ENCODE measurements at regions not wholly inside any gene's neighbourhood (a gene's known extent, or its start where the extent isn't known, plus 50 kb on each side); places are given as distances from the start of the nearest gene placed in this dataset.
"Not testable (repeated sequence)": the region's sequence is repeated elsewhere in the genome, so short reads cannot be mapped to it uniquely, and the experiment has no call there.

- Histone ChIP-seq H3K4me1 (no peaks in the 10 kb centered on the region), H3K9me3 (no peaks in the 10 kb centered on the region), H3K36me3 (no peaks in the 10 kb centered on the region), H3K4me3 (no peak overlapping the region), H3K27ac (no peak overlapping the region), H3K27me3 (no peaks in the 10 kb centered on the region)
- TF ChIP-seq CTCF (IDR thresholded peaks at IDR 0.05) = no peak
- TF ChIP-seq POLR2A (IDR thresholded peaks at IDR 0.05) = no peak
- intact Hi-C loops (cut with DNase I) = no loop called here
- 82% methylated on average over 10 to 11 of the region's 13 CpGs for WGBS, 2 donors
- DNase-seq = no peak
Measured at GRCh38 chr19:32070101-32070500, 275.3 kb upstream of the ZNF507 start.

GRCh38 chr19:32082028-32082427 lies 263.4 kb upstream of the ZNF507 start:
- whole genome bisulfite sequencing, 2 donors = 74 to 80% methylated on average over 9 of the region's 9 CpGs
- no peak overlapping the region for H3K27ac ChIP-seq
- H3K4me3 ChIP-seq = no peak overlapping the region
- DNase-seq = no peak
- no peak for TF ChIP-seq POLR2A (IDR thresholded peaks at IDR 0.05)
- no peak for TF ChIP-seq CTCF (IDR thresholded peaks at IDR 0.05)
- no peaks in the 10 kb centered on the region for H3K36me3 ChIP-seq
- H3K4me1 ChIP-seq = no peaks in the 10 kb centered on the region
- intact Hi-C loops (cut with DNase I) = no loop called here
- no peaks in the 10 kb centered on the region for H3K9me3 ChIP-seq
- no peaks in the 10 kb centered on the region for H3K27me3 ChIP-seq

GRCh38 chr19:32084756-32085363 lies 260.6 kb upstream of the ZNF507 start:
- H3K36me3 ChIP-seq; H3K4me3 ChIP-seq; intact Hi-C loops (cut with DNase I); DNase-seq; H3K4me1 ChIP-seq; H3K27me3 ChIP-seq; H3K9me3 ChIP-seq; H3K27ac ChIP-seq: not testable (repeated sequence)
- WGBS, 2 donors = 66 to 68% methylated on average over 1 of the region's 1 CpG

- no peak for TF ChIP-seq CTCF (IDR thresholded peaks at IDR 0.05)
- no peak for TF ChIP-seq POLR2A (IDR thresholded peaks at IDR 0.05)
- WGBS, 2 donors = 14 to 16% methylated on average over 11 to 12 of the region's 12 CpGs
- Histone ChIP-seq H3K27me3 (no peaks in the 10 kb centered on the region), H3K4me3 (no peak overlapping the region), H3K27ac (no peak overlapping the region), H3K36me3 (no peaks in the 10 kb centered on the region), H3K9me3 (no peaks in the 10 kb centered on the region), H3K4me1 (no peaks in the 10 kb centered on the region)
- no peak for DNase-seq
- intact Hi-C loops (cut with DNase I) = no loop called here
Measured at GRCh38 chr19:32091241-32091640, 254.2 kb upstream of the ZNF507 start.

- H3K9me3 ChIP-seq = no peaks in the 10 kb centered on the region
- no peaks in the 10 kb centered on the region for H3K27me3 ChIP-seq
- TF ChIP-seq CTCF (IDR thresholded peaks at IDR 0.05) (no peak), POLR2A (IDR thresholded peaks at IDR 0.05) (no peak)
- 72 to 73% methylated on average over 4 of the region's 4 CpGs for WGBS, 2 donors
- H3K4me1 ChIP-seq = no peaks in the 10 kb centered on the region
- H3K4me3 ChIP-seq = no peak overlapping the region
- DNase-seq = no peak
- no peaks in the 10 kb centered on the region for H3K36me3 ChIP-seq
- intact Hi-C loops (cut with DNase I) = no loop called here
- no peak overlapping the region for H3K27ac ChIP-seq
Measured at GRCh38 chr19:32097011-32097410, 248.4 kb upstream of the ZNF507 start.

- H3K9me3 ChIP-seq = no peaks in the 10 kb centered on the region
- no peaks in the 10 kb centered on the region for H3K36me3 ChIP-seq
- H3K27ac ChIP-seq = no peak overlapping the region
- intact Hi-C loops (cut with DNase I) = no loop called here
- no peak overlapping the region for H3K4me3 ChIP-seq
- DNase-seq = no peak
- 34 to 56% methylated on average over 2 of the region's 2 CpGs for WGBS, 2 donors
- no peaks in the 10 kb centered on the region for H3K27me3 ChIP-seq
- no peaks in the 10 kb centered on the region for H3K4me1 ChIP-seq
- no peak for TF ChIP-seq CTCF (IDR thresholded peaks at IDR 0.05)
- no peak for TF ChIP-seq POLR2A (IDR thresholded peaks at IDR 0.05)
Measured at GRCh38 chr19:32097620-32098019, 247.8 kb upstream of the ZNF507 start.
